GM21423 (cell line): ENCODE measurements at regions not wholly inside any gene's neighbourhood (a gene's known extent, or its start where the extent isn't known, plus 50 kb on each side); places are given as distances from the start of the nearest gene placed in this dataset.

Experiments used
- ATAC-seq: cut with Tn5 transposase; IDR thresholded peaks from one replicate; pipeline ENCODE4 v1.9.1; 2021; ENCODE audit warnings: mild to moderate bottlenecking, moderate library complexity; ENCODE audit not compliant: unreplicated experiment

- no peak for ATAC-seq
These were observed 234.4 kb downstream of the LTN1 start for GRCh38 chr21:28758042-28758882.

- ATAC-seq, result no peak
These were observed 237.8 kb downstream of the LTN1 start for GRCh38 chr21:28754862-28755261.

GRCh38 chr21:28754127-28754611 is 238.5 kb downstream of the LTN1 start:
- no peak for ATAC-seq

GRCh38 chr21:28752131-28752530 is 240.5 kb downstream of the LTN1 start:
- ATAC-seq, result no peak

GRCh38 chr21:28751176-28751575 is 241.5 kb downstream of the LTN1 start:
- ATAC-seq, result no peak

GRCh38 chr21:28750565-28750964 is 242.1 kb downstream of the LTN1 start:
- no peak for ATAC-seq

GRCh38 chr21:28749536-28749935 is 243.1 kb downstream of the LTN1 start:
- no peak for ATAC-seq

- no peak for ATAC-seq
These were observed 245.2 kb downstream of the LTN1 start for GRCh38 chr21:28747464-28747863.

GRCh38 chr21:28746166-28746565 is 246.5 kb downstream of the LTN1 start:
- ATAC-seq, result no peak

- ATAC-seq, result peak; percentile 87
These were observed 247.3 kb downstream of the LTN1 start for GRCh38 chr21:28745131-28746016.

GRCh38 chr21:28743723-28744122 is 249.0 kb downstream of the LTN1 start:
- ATAC-seq, result no peak

GRCh38 chr21:28742527-28742926 is 250.2 kb downstream of the LTN1 start:
- ATAC-seq, result no peak

GRCh38 chr21:28740125-28740524 is 252.6 kb downstream of the LTN1 start:
- no peak for ATAC-seq

GRCh38 chr21:28738882-28739281 is 253.8 kb downstream of the LTN1 start:
- ATAC-seq, result no peak

- ATAC-seq, result no peak
These were observed 254.3 kb downstream of the LTN1 start for GRCh38 chr21:28738420-28738704.

GRCh38 chr21:28737674-28738419 is 254.8 kb downstream of the LTN1 start:
- no peak for ATAC-seq

GRCh38 chr21:28734522-28735175 is 258.0 kb downstream of the LTN1 start:
- ATAC-seq, result no peak

GRCh38 chr21:28731700-28732321 is 260.9 kb downstream of the LTN1 start:
- ATAC-seq, result no peak

- ATAC-seq, result no peak
These were observed 262.8 kb downstream of the LTN1 start for GRCh38 chr21:28729887-28730286.

- ATAC-seq, result no peak
These were observed 264.9 kb downstream of the LTN1 start for GRCh38 chr21:28727809-28728208.
